GM23248 (cell line): ENCODE measurements at regions not wholly inside any gene's neighbourhood (a gene's known extent, or its start where the extent isn't known, plus 50 kb on each side); places are given as distances from the start of the nearest gene placed in this dataset.
"Not testable (repeated sequence)": the region's sequence is repeated elsewhere in the genome, so short reads cannot be mapped to it uniquely, and the experiment has no call there.

ENCODE experiments used
- EZH2 ChIP-seq: fragments of 200-600 bp; sonication (generic); IDR thresholded peaks from 2 replicates; pipeline ENCODE4 v1.6.1; 2018; ENCODE audit warnings: antibody characterized with exemption, mild to moderate bottlenecking; ENCODE audit not compliant: insufficient read depth, poor library complexity, severe bottlenecking
- EZH2phosphoT487 ChIP-seq: fragments of 200-600 bp; sonication (generic); IDR thresholded peaks from 2 replicates; pipeline ENCODE4 v1.6.1; 2018; ENCODE audit warnings: antibody characterized with exemption, moderate library complexity, mild to moderate bottlenecking, low read depth; ENCODE audit not compliant: insufficient read depth

DNA sequence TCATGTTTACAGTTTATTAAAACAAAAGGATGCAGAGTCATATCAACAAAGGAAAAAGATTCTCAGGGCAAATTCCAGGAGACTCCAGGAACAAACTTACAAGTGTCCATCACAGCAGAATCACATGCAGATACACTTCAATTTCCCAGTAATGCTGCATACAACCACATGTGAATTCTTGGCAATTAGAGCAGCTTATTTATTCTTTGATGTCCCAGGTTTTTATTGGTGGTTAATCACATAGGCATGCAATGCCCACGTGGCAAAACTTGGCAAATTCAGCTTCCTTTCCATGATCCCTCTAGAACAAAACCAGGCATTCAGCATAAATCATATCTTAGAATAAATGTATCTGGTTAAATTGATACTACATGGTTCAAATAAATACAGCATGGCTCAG lies 376.5 kb upstream of the ZNG1F start:
- TF ChIP-seq EZH2, EZH2phosphoT487: not testable (repeated sequence)
